Fibroblast of lung (primary cell): ENCODE measurements at regions not wholly inside any gene's neighbourhood (a gene's known extent, or its start where the extent isn't known, plus 50 kb on each side); places are given as distances from the start of the nearest gene placed in this dataset.

ENCODE experiments used
- DNase-seq, 2 donors: peaks; one replicate each; pipeline versions ENCODE4 v3.0.0 to v3.0.0-alpha.2; 2010; ENCODE audit warnings: low read depth in 2 of 2
- H2AFZ ChIP-seq: 2 replicates; pipeline ENCODE4 v1.5.1; 2012; ENCODE audit warnings: low read length, control low read depth, inconsistent platforms
- H3K27ac ChIP-seq: 2 replicates; pipeline ENCODE4 v1.5.1; 2011; ENCODE audit warnings: low read length, control low read depth; ENCODE audit not compliant: insufficient read depth
- H3K27me3 ChIP-seq: 2 replicates; pipeline ENCODE4 v1.5.1; 2011; ENCODE audit warnings: mild to moderate bottlenecking, low read length; ENCODE audit not compliant: control insufficient read depth, insufficient read depth
- H3K36me3 ChIP-seq: 2 replicates; pipeline ENCODE4 v1.5.1; 2011; ENCODE audit warnings: low read length; ENCODE audit not compliant: control insufficient read depth, insufficient read depth
- H3K4me1 ChIP-seq: 2 replicates; pipeline ENCODE4 v1.5.1; 2011; ENCODE audit warnings: low read length; ENCODE audit not compliant: control insufficient read depth, insufficient read depth; ENCODE audit errors: extremely low read depth
- H3K4me2 ChIP-seq: 2 replicates; pipeline ENCODE4 v1.5.1; 2011; ENCODE audit warnings: low read length, control low read depth; ENCODE audit not compliant: insufficient read depth; ENCODE audit errors: extremely low read depth
- H3K4me3 ChIP-seq, 4 experiments: fragments of 200-600 bp in 1 of 4; sonication (generic) in 1 of 4; replicated peaks in 1 of 4; 2 replicates each; pipeline ENCODE4 v1.5.1; 2011 to 2016; ENCODE audit warnings: low read length in 4 of 4, low read depth in 3 of 4, mild to moderate bottlenecking in 3 of 4, control low read depth in 2 of 4, inconsistent platforms in 1 of 4, mixed read lengths in 1 of 4; ENCODE audit not compliant: insufficient read depth in 1 of 4; ENCODE audit errors: control extremely low read depth in 1 of 4
- H3K79me2 ChIP-seq: 2 replicates; pipeline ENCODE4 v1.5.1; 2012; ENCODE audit warnings: mild to moderate bottlenecking, low read length, inconsistent platforms; ENCODE audit not compliant: control insufficient read depth, insufficient read depth
- H3K9ac ChIP-seq: 2 replicates; pipeline ENCODE4 v1.5.1; 2011; ENCODE audit warnings: mild to moderate bottlenecking, low read length, control low read depth; ENCODE audit not compliant: insufficient read depth
- H3K9me3 ChIP-seq: 2 replicates; pipeline ENCODE4 v1.5.1; 2012; ENCODE audit warnings: low read depth, low read length; ENCODE audit not compliant: control insufficient read depth, insufficient read depth
- H4K20me1 ChIP-seq: 2 replicates; pipeline ENCODE4 v1.5.1; 2011; ENCODE audit warnings: low read length; ENCODE audit not compliant: control insufficient read depth, insufficient read depth; ENCODE audit errors: extremely low read depth
- EZH2 ChIP-seq: IDR thresholded peaks from 2 replicates; pipeline ENCODE4 v1.5.1; 2012; ENCODE audit warnings: low read length, control low read depth, mild to moderate bottlenecking; ENCODE audit errors: missing control alignments
- TF ChIP-seq, protein P1 (sequence below), 2 donors: IDR thresholded peaks in 1 of 2; conservative IDR thresholded peaks in 1 of 2; 1 replicate in 1 of 2; 2 replicates in 1 of 2; pipeline ENCODE4 v1.5.1; 2011 to 2012; ENCODE audit warnings: low read length in 2 of 2, control low read depth in 1 of 2, inconsistent platforms in 1 of 2, low read depth in 1 of 2, mild to moderate bottlenecking in 1 of 2

- DNase-seq, result no peak
- H3K36me3 ChIP-seq, result no peaks in the 10 kb centered on the region
These were observed 271.4 kb downstream of the ENC1 start for GRCh38 chr5:74369173-74369572.

DNA sequence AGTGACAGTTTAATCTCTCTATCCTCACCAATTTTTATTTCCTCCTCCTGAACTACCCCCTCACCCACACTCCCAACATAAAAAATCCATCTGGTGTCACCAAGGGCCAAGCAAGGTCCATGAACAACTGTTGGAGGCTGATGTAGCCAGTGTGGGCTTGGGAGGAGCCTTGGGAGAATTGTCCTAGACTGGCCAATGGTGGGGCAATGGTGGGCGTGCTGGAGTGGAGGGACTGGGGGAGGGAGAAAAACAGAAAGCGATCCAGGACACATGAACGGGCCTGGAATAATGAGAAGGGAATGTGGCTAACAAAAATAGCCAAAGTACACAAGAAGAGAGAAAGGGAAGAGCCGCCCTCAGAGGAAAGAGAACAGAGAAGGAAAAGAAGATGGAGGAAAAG is 272.6 kb downstream of the ENC1 start:
- H3K27me3 ChIP-seq, result no peaks in the 10 kb centered on the region
- no peak for TF ChIP-seq EZH2
- TF ChIP-seq, protein P1, sequence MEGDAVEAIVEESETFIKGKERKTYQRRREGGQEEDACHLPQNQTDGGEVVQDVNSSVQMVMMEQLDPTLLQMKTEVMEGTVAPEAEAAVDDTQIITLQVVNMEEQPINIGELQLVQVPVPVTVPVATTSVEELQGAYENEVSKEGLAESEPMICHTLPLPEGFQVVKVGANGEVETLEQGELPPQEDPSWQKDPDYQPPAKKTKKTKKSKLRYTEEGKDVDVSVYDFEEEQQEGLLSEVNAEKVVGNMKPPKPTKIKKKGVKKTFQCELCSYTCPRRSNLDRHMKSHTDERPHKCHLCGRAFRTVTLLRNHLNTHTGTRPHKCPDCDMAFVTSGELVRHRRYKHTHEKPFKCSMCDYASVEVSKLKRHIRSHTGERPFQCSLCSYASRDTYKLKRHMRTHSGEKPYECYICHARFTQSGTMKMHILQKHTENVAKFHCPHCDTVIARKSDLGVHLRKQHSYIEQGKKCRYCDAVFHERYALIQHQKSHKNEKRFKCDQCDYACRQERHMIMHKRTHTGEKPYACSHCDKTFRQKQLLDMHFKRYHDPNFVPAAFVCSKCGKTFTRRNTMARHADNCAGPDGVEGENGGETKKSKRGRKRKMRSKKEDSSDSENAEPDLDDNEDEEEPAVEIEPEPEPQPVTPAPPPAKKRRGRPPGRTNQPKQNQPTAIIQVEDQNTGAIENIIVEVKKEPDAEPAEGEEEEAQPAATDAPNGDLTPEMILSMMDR (conservative IDR thresholded peaks at IDR 0.05 in 1 of 2, IDR thresholded peaks at IDR 0.05 in 1 of 2; ENCODE audit: low read depth in 1 of 2, low read length in 2 of 2), result no peak
- no peak overlapping the region for H3K4me2 ChIP-seq
- H4K20me1 ChIP-seq, result no peaks in the 10 kb centered on the region
- DNase-seq, result no peak
- H3K9me3 ChIP-seq, result no peaks in the 10 kb centered on the region
- H3K4me1 ChIP-seq, result no peaks in the 10 kb centered on the region
- no peaks in the 10 kb centered on the region for H3K36me3 ChIP-seq
- H3K4me3 ChIP-seq, result no peak overlapping the region
- H2AFZ ChIP-seq, result no peak overlapping the region
- no peaks in the 10 kb centered on the region for H3K79me2 ChIP-seq
- H3K9ac ChIP-seq, result no peak overlapping the region
- no peak overlapping the region for H3K27ac ChIP-seq

More at GRCh38 chr5:74369173-74369572, 271.4 kb downstream of the ENC1 start:
- H3K4me2 ChIP-seq, result no peak overlapping the region
- H3K9ac ChIP-seq, result no peak overlapping the region
- H3K27ac ChIP-seq, result no peak overlapping the region
- no peak overlapping the region for H3K4me3 ChIP-seq
- H2AFZ ChIP-seq, result no peak overlapping the region
- H3K4me1 ChIP-seq, result no peaks in the 10 kb centered on the region
- no peaks in the 10 kb centered on the region for H3K79me2 ChIP-seq
- no peaks in the 10 kb centered on the region for H3K9me3 ChIP-seq
- no peaks in the 10 kb centered on the region for H4K20me1 ChIP-seq
- no peaks in the 10 kb centered on the region for H3K27me3 ChIP-seq
- TF ChIP-seq, protein P1 (conservative IDR thresholded peaks at IDR 0.05 in 1 of 2, IDR thresholded peaks at IDR 0.05 in 1 of 2; ENCODE audit: low read depth in 1 of 2, low read length in 2 of 2), result no peak
- TF ChIP-seq EZH2, result no peak

- Histone ChIP-seq H3K27me3 (no peaks in the 10 kb centered on the region), H3K4me2 (no peak overlapping the region), H3K79me2 (no peaks in the 10 kb centered on the region), H3K27ac (no peak overlapping the region), H2AFZ (no peak overlapping the region), H3K9ac (no peak overlapping the region), H3K9me3 (no peaks in the 10 kb centered on the region), H4K20me1 (no peaks in the 10 kb centered on the region), H3K36me3 (no peaks in the 10 kb centered on the region), H3K4me1 (no peaks in the 10 kb centered on the region), H3K4me3 (no peak overlapping the region)
- peak in 1 of 2 donors; percentile 28 for DNase-seq
- TF ChIP-seq EZH2, result no peak
- TF ChIP-seq, protein P1 (conservative IDR thresholded peaks at IDR 0.05 in 1 of 2, IDR thresholded peaks at IDR 0.05 in 1 of 2; ENCODE audit: low read depth in 1 of 2, low read length in 2 of 2), result no peak
These were observed 273.2 kb downstream of the ENC1 start for GRCh38 chr5:74367241-74367733.
